ENCODE measurements at regions not wholly inside any gene's neighbourhood (a gene's known extent, or its start where the extent isn't known, plus 50 kb on each side); places are given as distances from the start of the nearest gene placed in this dataset.
"Not testable (repeated sequence)": the region's sequence is repeated elsewhere in the genome, so short reads cannot be mapped to it uniquely, and the experiment has no call there.

DNA sequence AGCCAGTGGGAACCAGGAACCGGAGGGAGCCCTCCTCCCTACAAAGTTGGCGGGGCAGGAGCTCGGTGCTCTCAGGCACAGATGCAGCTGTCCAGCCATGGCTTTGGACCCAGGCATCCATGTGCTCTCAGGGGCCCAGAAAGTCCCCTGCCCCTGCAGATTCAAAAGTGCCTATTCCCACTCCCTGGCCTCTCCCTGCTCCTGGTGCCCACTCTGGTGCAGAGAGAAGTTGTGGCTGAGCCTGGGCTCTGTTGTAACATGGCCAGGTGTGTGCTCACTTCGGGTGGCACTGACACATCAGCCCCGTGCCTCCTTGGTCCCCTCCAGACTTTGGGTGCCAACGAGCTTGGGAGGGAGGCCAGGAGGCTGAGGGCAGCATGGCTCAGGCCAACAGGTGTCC is 315.8 kb upstream of the KYNU start:
- no peak for TF ChIP-seq CTCF (IDR thresholded peaks at IDR 0.05)
- Histone ChIP-seq H3K4me1 (no peaks in the 10 kb centered on the region), H3K36me3 (ENCODE audit: control insufficient read depth, insufficient read depth, low read length) (no peaks in the 10 kb centered on the region), H3K27ac (no peak overlapping the region), H3K27me3 (ENCODE audit: control insufficient read depth, insufficient read depth, low read length) (no peaks in the 10 kb centered on the region), H3K9me3 (ENCODE audit: control insufficient read depth, low read length) (no peaks in the 10 kb centered on the region), H2AFZ (no peak overlapping the region), H3K4me2 (ENCODE audit: low read length) (no peak overlapping the region), H3K79me2 (no peaks in the 10 kb centered on the region), H3K4me3 (ENCODE audit: low read depth, low read length) (no peak overlapping the region), H3K9ac (no peak overlapping the region)

- no peak for TF ChIP-seq CTCF (IDR thresholded peaks at IDR 0.05)
- Histone ChIP-seq H3K9me3 (ENCODE audit: control insufficient read depth, low read length) (no peaks in the 10 kb centered on the region), H3K79me2 (no peaks in the 10 kb centered on the region), H3K4me3 (ENCODE audit: low read depth, low read length) (no peak overlapping the region), H2AFZ (no peak overlapping the region), H3K27me3 (ENCODE audit: control insufficient read depth, insufficient read depth, low read length) (no peaks in the 10 kb centered on the region), H3K36me3 (ENCODE audit: control insufficient read depth, insufficient read depth, low read length) (no peaks in the 10 kb centered on the region), H3K27ac (no peak overlapping the region), H3K4me1 (no peaks in the 10 kb centered on the region), H3K9ac (no peak overlapping the region), H3K4me2 (ENCODE audit: low read length) (no peak overlapping the region)
Observed at GRCh38 chr2:142557391-142557790, 320.1 kb upstream of the KYNU start.

- H3K9me3 ChIP-seq (ENCODE audit: control insufficient read depth, low read length); H3K27me3 ChIP-seq (ENCODE audit: control insufficient read depth, insufficient read depth, low read length); H3K79me2 ChIP-seq; H3K9ac ChIP-seq; H3K27ac ChIP-seq; H2AFZ ChIP-seq; H3K4me1 ChIP-seq; H3K36me3 ChIP-seq (ENCODE audit: control insufficient read depth, insufficient read depth, low read length); H3K4me2 ChIP-seq (ENCODE audit: low read length); H3K4me3 ChIP-seq (ENCODE audit: low read depth, low read length): not testable (repeated sequence)
Observed at GRCh38 chr2:142545999-142546398, 331.5 kb upstream of the KYNU start.

DNA sequence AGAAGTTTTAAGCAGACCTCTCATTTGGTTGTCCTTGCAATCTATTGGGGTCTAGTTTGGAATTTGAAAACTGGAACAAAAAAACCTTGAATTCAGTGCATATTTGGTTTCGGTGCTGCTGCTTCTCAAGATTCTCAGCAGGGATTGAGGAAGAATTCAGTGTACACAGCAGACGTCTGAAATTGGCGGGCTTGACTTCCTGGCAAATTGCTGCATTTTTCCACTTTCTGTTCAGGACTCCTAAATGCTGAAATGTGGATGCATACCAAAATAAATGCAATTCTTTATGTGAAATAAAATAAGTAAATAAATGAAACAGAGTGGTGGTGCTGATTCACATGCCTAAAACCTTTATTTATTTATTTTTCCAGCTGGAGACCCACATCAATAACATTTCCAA is 332.4 kb upstream of the KYNU start:
- TF ChIP-seq CTCF (IDR thresholded peaks at IDR 0.05), result no peak
- no peaks in the 10 kb centered on the region for H3K79me2 ChIP-seq
- H3K27ac ChIP-seq, result no peak overlapping the region
- H3K9me3 ChIP-seq (ENCODE audit: control insufficient read depth, low read length), result no peaks in the 10 kb centered on the region
- H3K36me3 ChIP-seq (ENCODE audit: control insufficient read depth, insufficient read depth, low read length), result no peaks in the 10 kb centered on the region
- no peak overlapping the region for H3K4me2 ChIP-seq (ENCODE audit: low read length)
- H3K4me3 ChIP-seq (ENCODE audit: low read depth, low read length), result no peak overlapping the region
- no peaks in the 10 kb centered on the region for H3K27me3 ChIP-seq (ENCODE audit: control insufficient read depth, insufficient read depth, low read length)
- no peak overlapping the region for H3K9ac ChIP-seq
- no peak overlapping the region for H2AFZ ChIP-seq
- H3K4me1 ChIP-seq, result no peaks in the 10 kb centered on the region

DNA sequence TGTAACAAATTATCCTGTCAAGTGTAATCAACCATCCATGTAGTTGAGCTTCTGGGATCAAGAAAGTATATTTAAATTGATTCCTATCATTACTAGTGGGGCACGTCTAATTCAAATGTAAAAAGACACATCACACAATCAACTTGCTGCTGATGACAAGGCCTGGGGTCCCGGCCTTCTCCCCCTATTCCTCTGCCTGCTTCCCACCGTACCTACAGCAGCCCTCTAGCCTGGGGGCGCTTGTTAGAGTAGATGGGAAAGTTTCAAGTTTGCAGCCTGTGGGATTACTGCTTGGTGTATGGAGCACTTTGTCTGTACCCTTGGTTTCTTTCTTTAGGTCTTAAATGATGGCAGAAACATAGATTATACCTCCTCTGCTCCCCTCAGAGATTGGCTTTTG is 333.3 kb upstream of the KYNU start:
- Histone ChIP-seq H3K9ac (no peak overlapping the region), H3K27me3 (ENCODE audit: control insufficient read depth, insufficient read depth, low read length) (no peaks in the 10 kb centered on the region), H3K4me3 (ENCODE audit: low read depth, low read length) (no peak overlapping the region), H3K79me2 (no peaks in the 10 kb centered on the region), H3K4me1 (no peaks in the 10 kb centered on the region), H3K36me3 (ENCODE audit: control insufficient read depth, insufficient read depth, low read length) (no peaks in the 10 kb centered on the region), H3K27ac (no peak overlapping the region), H3K4me2 (ENCODE audit: low read length) (no peak overlapping the region), H2AFZ (no peak overlapping the region), H3K9me3 (ENCODE audit: control insufficient read depth, low read length) (no peaks in the 10 kb centered on the region)
- TF ChIP-seq CTCF (IDR thresholded peaks at IDR 0.05), result no peak
